NCI-H2107 treated with DMSO at 0.1 percent for 48 hours (cell line): ENCODE measurements at regions not wholly inside any gene's neighbourhood (a gene's known extent, or its start where the extent isn't known, plus 50 kb on each side); places are given as distances from the start of the nearest gene placed in this dataset.

Experiments used
- DNase-seq: peaks from one replicate; lab custom pipeline; 2025; ENCODE audit not compliant: unreplicated experiment; lab: John Stamatoyannopoulos, UW

DNA sequence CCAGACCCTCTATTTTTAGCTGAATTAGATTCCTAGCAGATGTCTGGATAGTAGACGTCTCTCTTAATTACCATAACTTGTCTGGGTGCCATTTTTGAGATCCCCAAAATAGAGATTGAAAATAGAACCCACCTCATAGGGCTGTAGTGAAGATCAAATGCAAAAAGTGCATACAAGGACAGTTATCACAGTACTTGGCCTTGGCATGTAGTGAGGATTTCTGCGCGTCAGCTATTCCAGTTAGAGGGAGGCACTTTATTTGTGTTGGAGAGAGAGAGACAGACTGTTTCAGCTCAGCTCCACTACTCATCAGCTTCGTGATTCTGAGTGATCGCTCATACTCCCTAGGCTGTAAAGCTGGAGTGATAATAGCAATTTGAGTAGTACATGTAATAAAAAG, 59.6 kb upstream of the CDH13 start:
- DNase-seq, result no peak

- no peak for DNase-seq
Measured at GRCh38 chr16:82563401-82563800, 63.4 kb upstream of the CDH13 start.

GRCh38 chr16:82562183-82562683, 64.5 kb upstream of the CDH13 start:
- DNase-seq, result no peak

DNA sequence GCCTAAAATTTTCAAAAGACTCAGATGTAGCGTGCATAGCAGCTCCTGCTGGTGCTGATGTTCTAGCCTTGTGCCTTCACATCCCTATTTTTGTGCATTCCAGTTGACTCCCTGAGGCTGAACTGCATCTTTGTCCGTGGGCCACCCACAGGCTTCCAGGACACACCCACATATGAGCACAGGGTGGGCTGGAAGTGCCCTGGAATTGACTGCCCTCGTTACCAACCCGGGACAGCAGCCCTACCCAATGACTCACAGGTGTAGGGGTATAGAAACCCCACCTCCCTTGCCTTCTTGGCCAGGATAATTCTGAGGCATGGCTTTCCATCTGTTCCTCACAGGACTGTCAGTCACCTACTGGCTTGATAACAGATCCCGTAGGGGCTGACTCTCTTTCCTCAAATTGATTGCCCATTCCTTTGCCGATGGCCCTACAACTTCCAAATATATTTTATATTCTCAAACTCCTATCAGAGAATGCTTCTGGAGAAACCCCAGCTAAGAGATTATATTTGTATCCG, 65.9 kb upstream of the CDH13 start:
- no peak for DNase-seq

- no peak for DNase-seq
Measured at GRCh38 chr16:82544378-82545160, 82.2 kb upstream of the CDH13 start.

GRCh38 chr16:82542714-82543113, 84.1 kb upstream of the CDH13 start:
- DNase-seq, result no peak

- no peak for DNase-seq
Measured at GRCh38 chr16:82541103-82541502, 85.7 kb upstream of the CDH13 start.

DNA sequence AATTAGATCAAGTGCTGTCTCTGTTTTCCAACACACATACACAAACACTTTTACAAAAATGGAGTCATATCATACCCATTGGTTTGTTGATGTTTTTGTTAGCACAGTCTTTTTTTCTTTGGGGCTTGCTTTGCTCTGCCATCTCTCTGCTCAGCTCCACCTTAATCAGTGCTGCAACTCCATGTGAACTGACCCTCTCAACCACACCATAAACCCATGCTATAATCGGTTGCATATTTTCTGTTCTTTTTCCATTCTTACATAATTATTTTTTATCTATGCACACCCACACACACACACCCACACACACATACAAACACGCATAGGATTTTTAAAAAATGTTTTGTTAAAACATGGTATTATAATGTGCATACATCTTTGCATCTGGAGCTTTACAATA, 91.0 kb upstream of the CDH13 start:
- no peak for DNase-seq

DNA sequence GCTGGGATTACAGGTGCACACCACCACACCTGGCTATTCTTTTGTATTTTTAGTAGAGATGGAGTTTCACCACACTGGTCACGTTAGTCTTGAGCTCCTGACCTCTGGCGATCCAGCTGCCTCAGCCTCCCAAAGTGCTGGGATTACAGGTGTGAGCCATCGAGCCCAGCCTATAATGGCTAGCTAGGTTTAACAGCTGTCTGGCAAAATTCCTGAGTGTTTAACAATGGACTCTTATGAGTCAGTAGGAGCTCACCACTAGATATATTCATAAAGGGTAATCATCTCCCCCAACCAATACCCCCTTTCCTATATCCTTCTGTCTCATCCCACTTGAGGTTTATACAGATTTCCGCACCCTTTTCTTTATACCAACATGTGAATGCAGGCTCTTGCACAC, 91.5 kb upstream of the CDH13 start:
- no peak for DNase-seq

GRCh38 chr16:82533189-82533588, 93.6 kb upstream of the CDH13 start:
- DNase-seq, result no peak

GRCh38 chr16:82530883-82531282, 95.9 kb upstream of the CDH13 start:
- DNase-seq, result no peak

DNA sequence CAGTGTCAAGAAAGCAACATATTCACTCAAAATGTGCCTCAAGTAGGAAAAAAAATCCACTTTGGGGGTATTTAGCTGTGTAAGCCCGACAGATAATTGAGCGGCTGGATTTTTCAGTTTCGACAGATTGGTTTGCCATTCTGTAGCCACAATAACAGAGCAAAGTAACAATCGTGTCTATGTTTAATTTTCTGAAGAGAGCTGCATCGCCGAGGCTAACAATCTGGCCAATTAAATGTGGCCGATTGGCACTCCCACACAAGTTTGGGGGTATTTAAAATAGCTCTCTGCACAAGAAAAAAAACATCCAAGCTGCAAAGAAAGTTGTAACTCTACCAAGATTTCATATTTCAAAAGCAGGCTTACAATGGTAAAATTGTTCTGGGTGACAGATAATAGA, 99.7 kb upstream of the CDH13 start:
- no peak for DNase-seq

GRCh38 chr16:82524976-82525375, 101.8 kb upstream of the CDH13 start:
- DNase-seq, result no peak

DNA sequence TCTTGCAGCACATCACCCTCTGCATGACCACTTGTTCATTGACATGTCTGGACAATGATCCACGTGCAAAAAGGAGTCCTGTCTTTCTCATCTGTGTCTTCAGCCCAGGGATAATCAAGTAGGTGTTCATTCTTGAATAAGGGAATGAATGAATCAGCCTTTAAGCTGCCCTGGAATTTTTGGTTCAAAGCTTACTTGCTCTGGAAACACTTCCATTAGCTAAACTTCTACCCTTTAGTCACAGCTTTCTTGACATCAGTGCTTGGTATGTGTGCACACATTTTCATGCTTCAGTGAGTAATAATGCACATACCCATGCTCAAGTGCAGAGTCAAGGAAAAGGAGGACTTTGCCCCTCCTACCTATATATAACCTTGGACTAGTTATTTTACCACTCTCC, 103.0 kb upstream of the CDH13 start:
- no peak for DNase-seq

DNA sequence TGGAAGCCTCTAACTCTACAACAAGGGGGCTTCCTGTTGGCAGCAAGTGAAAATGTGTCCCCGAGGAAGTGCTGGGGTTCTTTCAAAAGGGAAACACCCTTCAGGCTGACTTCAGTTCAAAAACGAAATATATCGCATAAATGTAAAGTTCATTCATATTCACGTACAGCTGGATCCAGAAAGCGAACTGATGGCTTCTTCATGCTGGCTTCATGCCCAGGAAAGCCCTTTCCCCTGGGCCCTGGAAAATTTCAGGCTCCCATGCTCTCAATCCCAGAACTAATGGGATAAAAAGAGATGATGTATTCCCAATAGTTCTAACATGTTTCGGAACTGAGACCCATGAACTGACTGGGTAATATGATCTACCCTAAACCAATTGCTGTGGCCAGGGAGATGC, 104.7 kb upstream of the CDH13 start:
- DNase-seq, result no peak

DNA sequence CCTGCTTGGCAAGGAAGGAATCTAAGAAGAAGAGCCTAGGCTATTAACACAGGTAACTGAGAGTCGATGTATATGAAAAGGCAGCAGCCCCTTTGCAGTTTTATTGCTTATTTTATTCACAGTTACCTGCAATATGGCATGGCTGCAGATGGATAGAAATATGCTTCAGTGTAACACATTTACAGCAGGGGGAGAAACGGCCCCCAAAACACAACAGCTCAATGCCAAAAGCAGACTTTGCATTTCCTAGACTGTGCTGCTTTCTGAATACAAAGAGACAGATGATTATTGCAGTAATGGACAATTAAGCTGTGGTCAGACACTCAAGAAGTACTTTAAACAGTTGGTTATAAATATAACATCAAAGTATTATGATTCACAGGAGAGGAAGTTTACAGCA, 108.0 kb upstream of the CDH13 start:
- DNase-seq, result no peak

DNA sequence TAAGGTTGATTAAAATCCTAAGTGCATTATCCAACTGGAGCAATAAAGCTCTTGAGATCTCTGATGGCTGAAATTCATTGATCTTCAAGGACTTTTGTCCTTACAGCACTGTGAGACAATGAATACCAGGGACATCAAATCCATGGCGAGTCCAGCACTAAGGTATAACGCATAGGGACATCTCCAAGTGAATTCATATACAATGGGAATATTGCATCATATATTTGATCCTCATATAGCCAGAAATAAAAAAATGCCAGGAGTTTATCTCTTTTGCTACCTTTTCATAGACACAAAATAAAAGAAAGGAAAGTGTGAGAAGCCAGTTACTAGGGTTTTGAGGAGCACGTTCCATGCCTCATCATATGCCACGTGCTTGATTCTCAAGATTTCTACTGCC, 112.5 kb upstream of the CDH13 start:
- DNase-seq, result no peak

- no peak for DNase-seq
Measured at GRCh38 chr16:82510789-82511305, 115.9 kb upstream of the CDH13 start.

DNA sequence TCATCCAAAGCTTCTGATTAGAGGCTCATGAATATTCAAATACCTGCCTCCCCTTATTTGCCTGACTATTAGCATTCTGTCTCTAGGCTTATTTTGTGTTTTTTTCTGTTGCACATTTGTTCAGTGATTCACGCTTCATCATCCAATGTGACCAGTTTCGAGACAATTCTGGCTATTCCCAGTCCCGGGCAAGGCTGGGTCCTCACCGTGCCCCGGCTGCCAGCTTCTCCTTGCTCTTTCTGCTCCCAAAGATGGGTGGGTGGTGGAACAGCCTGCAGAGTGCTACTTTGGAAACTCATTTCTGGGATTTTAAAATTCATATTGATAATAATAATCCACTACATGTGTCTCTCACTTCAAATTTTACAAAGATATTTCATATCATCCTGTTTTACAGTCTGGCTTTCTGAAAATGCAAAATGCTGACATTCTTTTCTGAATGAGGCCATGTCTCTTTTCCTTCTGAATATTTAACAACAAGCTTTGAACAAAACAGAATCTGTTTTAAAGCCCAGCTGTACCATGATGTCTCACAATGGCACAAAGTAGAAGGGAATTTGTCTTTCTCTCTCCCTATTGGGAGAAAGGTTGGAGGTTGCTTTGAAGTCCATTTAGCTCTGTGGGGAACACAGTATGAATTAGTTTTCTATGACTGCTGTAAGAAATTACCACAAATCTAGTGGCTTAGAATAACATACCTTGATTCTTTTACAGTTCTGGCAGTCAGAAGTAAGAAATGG, 116.9 kb upstream of the CDH13 start:
- no peak for DNase-seq

DNA sequence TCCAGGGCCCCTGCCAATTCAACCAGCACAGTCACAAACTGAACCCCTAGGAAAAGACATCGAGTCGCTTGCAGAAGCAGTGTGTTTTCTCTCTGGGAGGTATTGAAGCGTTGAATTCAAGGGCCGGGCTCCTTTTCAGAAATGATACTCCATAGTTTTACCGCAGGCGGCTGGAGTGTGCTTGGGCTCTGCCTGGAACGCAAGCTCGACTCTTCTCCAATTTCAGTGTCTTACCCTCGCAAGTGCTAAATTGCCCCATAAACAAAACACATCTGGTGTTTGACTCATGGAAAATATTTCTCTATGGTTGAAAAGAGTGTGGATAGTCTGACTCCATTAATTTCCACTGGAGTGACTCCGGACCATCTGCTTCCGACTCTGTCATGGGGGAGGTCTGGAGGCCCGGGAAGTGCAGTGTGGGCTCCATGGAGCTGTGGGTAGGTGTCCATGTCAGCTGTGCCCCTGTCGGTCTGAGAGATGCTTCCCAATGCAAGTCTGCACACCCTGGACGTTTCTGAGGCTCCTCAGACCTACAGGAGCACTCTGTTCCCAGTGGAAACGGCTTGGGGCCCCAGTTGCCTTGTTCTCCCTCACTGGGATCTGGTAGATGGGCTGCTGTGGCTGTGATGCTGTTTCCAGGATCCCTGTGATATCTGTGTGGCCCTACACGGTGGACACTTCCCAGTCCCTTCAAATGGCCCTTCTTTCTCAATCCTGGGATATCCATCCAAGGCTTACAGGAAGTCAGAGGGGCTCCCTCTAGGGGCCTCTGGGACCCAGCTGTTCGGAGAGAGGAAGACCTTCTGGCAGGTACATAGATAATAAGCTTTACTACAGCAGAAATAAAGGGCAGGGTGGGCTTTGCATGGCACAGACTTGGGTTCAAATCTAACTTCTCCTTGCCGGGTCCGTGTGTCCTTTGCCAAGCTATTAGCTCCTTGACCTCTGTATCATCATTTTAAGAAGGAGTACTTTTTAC, 119.8 kb upstream of the CDH13 start:
- DNase-seq, result peak; percentile 49

GRCh38 chr16:82504836-82505235, 121.9 kb upstream of the CDH13 start:
- DNase-seq, result no peak
